ENCODE measurements at regions not wholly inside any gene's neighbourhood (a gene's known extent, or its start where the extent isn't known, plus 50 kb on each side); places are given as distances from the start of the nearest gene placed in this dataset.

DNA sequence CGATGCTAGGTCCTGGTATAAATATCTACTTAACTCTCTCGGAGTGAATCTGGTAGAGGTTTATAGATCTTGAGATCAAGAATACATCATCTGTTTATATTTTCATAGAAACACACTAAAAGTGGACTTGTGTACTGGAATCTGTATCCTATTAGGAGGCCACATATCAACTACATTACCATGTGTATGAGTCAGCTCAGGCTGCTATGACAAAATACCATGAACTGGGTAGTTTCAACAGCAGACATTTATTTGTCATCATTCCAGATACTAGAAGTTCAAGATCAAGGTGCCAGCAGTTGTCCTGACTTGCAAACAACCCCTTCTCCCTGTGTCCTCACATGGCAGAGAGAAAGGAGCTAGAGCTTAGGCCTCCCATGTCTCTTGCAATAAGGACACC lies 113.9 kb upstream of the PFKP start:
- Mint-ChIP-seq H3K4me3 (ENCODE audit: low read depth) (no peak overlapping the region), H3K27me3 (peaks cover 23% of the 10 kb centered on the region)

GRCh38 chr10:2951235-2951835 lies 116.0 kb upstream of the PFKP start:
- no peak for TF ChIP-seq CTCF (IDR thresholded peaks at IDR 0.05; ENCODE audit: unreplicated experiment)
- no peak for DNase-seq (ENCODE audit: low spot score, unreplicated experiment)
- Mint-ChIP-seq H3K36me3 (ENCODE audit: insufficient read depth) (no peaks in the 10 kb centered on the region), H3K4me3 (ENCODE audit: low read depth) (no peak overlapping the region), H3K27me3 (peaks cover 23% of the 10 kb centered on the region), H3K9me3 (ENCODE audit: low read depth) (no peaks in the 10 kb centered on the region), H3K27ac (no peak overlapping the region), H3K4me1 (ENCODE audit: low read depth) (no peaks in the 10 kb centered on the region)

More for the DNA sequence above, 113.9 kb upstream of the PFKP start:
- H3K27ac Mint-ChIP-seq: no peak overlapping the region
- DNase-seq (ENCODE audit: low spot score, unreplicated experiment): no peak
- no peaks in the 10 kb centered on the region for H3K36me3 Mint-ChIP-seq (ENCODE audit: insufficient read depth)
- TF ChIP-seq CTCF (IDR thresholded peaks at IDR 0.05; ENCODE audit: unreplicated experiment): no peak
- no peaks in the 10 kb centered on the region for H3K9me3 Mint-ChIP-seq (ENCODE audit: low read depth)
- H3K4me1 Mint-ChIP-seq (ENCODE audit: low read depth): peaks cover 10% of the 10 kb centered on the region

DNA sequence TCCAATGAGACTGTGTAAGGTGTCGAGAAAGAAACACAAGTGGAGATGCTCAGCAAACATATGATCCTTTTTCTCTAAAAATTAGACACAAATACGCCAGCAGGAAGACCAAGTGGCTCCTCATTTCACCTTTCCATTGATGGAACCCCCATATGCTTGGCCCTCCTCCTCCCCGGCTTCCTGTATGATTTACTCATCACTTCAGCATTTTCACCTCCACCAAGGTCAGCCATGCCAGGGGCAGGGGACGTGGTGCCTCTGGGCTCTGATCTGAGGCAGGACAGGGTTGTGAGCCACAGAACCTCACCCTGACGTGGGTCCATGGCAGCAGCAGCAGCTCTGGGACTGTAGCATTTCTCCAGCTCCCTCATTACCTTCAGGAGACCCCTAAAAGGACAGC lies 116.8 kb upstream of the PFKP start:
- H3K4me1 Mint-ChIP-seq (ENCODE audit: low read depth): no peaks in the 10 kb centered on the region
- H3K36me3 Mint-ChIP-seq (ENCODE audit: insufficient read depth): no peaks in the 10 kb centered on the region
- no peak for DNase-seq (ENCODE audit: low spot score, unreplicated experiment)
- no peak overlapping the region for H3K4me3 Mint-ChIP-seq (ENCODE audit: low read depth)
- H3K9me3 Mint-ChIP-seq (ENCODE audit: low read depth): no peaks in the 10 kb centered on the region
- peaks cover 23% of the 10 kb centered on the region for H3K27me3 Mint-ChIP-seq
- TF ChIP-seq CTCF (IDR thresholded peaks at IDR 0.05; ENCODE audit: unreplicated experiment): no peak
- no peak overlapping the region for H3K27ac Mint-ChIP-seq

DNA sequence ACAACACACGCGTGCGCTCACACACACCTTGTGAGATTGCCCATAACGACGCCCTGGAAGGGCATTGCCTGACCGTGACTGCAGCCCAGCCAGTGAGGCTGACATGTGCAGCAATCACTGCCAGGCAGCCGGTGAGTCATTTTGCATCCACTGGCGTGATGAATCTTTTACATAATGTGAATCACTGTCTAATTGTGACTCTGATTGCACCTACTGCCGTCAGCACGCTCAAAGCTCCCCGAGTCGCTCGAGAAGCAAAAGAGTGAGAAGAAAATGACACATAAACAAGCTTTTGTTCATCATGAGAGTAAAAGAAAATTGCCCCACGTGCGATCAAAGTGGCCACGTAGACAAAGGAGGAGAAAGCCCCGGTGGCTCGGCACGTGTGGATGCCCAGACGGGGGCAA lies 117.4 kb upstream of the PFKP start:
- no peaks in the 10 kb centered on the region for H3K9me3 Mint-ChIP-seq (ENCODE audit: low read depth)
- no peak overlapping the region for H3K4me3 Mint-ChIP-seq (ENCODE audit: low read depth)
- no peak for DNase-seq (ENCODE audit: low spot score, unreplicated experiment)
- no peaks in the 10 kb centered on the region for H3K36me3 Mint-ChIP-seq (ENCODE audit: insufficient read depth)
- no peak for TF ChIP-seq CTCF (IDR thresholded peaks at IDR 0.05; ENCODE audit: unreplicated experiment)
- peaks cover 23% of the 10 kb centered on the region for H3K27me3 Mint-ChIP-seq
- no peaks in the 10 kb centered on the region for H3K4me1 Mint-ChIP-seq (ENCODE audit: low read depth)
- H3K27ac Mint-ChIP-seq: no peak overlapping the region

GRCh38 chr10:2949221-2949947 lies 118.0 kb upstream of the PFKP start:
- Mint-ChIP-seq H3K4me1 (ENCODE audit: low read depth) (no peaks in the 10 kb centered on the region), H3K36me3 (ENCODE audit: insufficient read depth) (no peaks in the 10 kb centered on the region), H3K4me3 (ENCODE audit: low read depth) (no peak overlapping the region), H3K27ac (no peak overlapping the region), H3K27me3 (peaks cover 23% of the 10 kb centered on the region), H3K9me3 (ENCODE audit: low read depth) (no peaks in the 10 kb centered on the region)
- no peak for DNase-seq (ENCODE audit: low spot score, unreplicated experiment)
- TF ChIP-seq CTCF (IDR thresholded peaks at IDR 0.05; ENCODE audit: unreplicated experiment): no peak
